ENCODE measurements at regions not wholly inside any gene's neighbourhood (a gene's known extent, or its start where the extent isn't known, plus 50 kb on each side); places are given as distances from the start of the nearest gene placed in this dataset.
"Not testable (repeated sequence)": the region's sequence is repeated elsewhere in the genome, so short reads cannot be mapped to it uniquely, and the experiment has no call there.

DNA sequence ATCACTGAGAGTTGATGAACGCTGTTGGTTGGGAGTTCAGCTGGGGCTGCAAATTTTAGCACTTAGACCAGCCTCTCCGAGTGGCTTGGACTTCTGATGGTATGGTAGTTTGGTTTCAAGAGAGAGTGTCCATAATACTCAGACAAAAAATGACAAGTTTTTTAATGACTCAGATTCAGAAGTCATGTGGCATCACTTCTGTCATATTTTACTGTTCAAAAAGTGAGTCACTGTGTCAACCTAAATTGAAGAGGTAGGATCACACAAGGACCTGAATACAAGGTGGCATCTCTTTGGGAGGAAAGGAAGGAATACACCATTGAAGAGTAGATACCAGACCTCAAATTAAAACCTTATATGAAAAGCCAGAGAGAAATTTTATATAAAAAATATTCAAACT, 99.1 kb upstream of the CHMP2B start:
- Mint-ChIP-seq H3K4me1 (ENCODE audit: low read depth) (no peaks in the 10 kb centered on the region), H3K4me3 (no peak overlapping the region), H3K36me3 (ENCODE audit: low read depth) (no peaks in the 10 kb centered on the region), H3K27me3 (ENCODE audit: low read depth) (no peaks in the 10 kb centered on the region), H3K27ac (no peak overlapping the region), H3K9me3 (no peaks in the 10 kb centered on the region)

DNA sequence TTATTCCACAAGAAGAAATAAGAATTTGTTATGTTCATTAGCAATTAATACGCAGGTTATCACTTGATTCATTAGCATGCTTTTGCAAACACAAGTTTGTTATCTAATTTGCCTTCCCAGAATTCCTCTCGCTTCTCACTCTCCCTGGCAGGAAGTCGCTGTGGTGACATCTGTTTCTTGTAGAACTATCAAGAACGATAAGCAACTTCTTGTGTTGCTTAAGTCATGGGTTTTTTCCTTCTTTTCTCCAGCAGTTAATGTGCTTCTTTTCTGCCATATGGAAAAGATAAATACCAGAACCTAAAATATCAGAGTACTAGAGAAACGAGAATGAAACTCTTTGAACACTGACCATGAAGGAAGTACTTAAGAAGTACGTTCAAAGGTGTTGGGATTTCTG, 99.8 kb upstream of the CHMP2B start:
- Mint-ChIP-seq H3K27me3 (ENCODE audit: low read depth) (no peaks in the 10 kb centered on the region), H3K36me3 (ENCODE audit: low read depth) (no peaks in the 10 kb centered on the region), H3K4me1 (ENCODE audit: low read depth) (no peaks in the 10 kb centered on the region), H3K4me3 (no peak overlapping the region), H3K9me3 (no peaks in the 10 kb centered on the region), H3K27ac (no peak overlapping the region)

DNA sequence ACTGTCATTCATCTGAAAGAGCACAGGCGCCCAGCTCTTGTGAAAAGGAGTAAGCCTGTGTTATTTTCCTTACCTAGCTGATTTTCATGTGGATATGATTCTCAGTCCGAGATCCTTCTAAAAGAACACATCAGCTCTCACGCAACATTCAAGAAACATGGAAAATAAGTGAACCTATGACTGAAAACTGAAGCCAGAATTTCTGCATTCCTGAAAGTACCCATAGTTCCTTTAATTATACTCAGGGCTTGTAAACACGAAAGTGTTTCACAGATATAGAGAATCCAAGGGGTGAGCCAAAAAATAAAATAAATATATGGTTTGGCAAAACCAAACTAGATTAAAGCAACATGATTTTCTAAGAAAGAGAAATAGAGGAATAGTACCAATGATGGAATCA, 100.8 kb upstream of the CHMP2B start:
- no peaks in the 10 kb centered on the region for H3K4me1 Mint-ChIP-seq (ENCODE audit: low read depth)
- no peaks in the 10 kb centered on the region for H3K27me3 Mint-ChIP-seq (ENCODE audit: low read depth)
- no peak overlapping the region for H3K4me3 Mint-ChIP-seq
- no peaks in the 10 kb centered on the region for H3K36me3 Mint-ChIP-seq (ENCODE audit: low read depth)
- no peaks in the 10 kb centered on the region for H3K9me3 Mint-ChIP-seq
- H3K27ac Mint-ChIP-seq = no peak overlapping the region

DNA sequence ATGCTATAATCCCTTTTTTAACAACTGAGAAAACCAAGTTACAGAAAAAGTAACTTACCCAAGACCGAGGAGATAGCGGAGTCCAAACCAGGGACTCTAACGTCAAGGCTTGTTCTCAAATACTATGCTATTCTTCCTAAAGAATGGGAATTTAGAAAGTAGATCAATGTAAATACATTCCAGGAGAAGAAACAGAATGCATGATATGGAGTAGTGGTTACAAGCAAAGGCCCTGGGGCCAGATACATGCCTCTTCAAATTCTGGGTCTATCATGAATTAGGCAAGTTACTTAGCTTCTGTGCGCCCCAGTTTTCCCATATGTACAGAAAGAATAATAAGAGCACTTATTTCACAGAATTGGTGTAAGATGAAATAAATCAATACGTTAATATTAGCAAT, 102.0 kb upstream of the CHMP2B start:
- no peaks in the 10 kb centered on the region for H3K36me3 Mint-ChIP-seq (ENCODE audit: low read depth)
- no peaks in the 10 kb centered on the region for H3K4me1 Mint-ChIP-seq (ENCODE audit: low read depth)
- H3K27me3 Mint-ChIP-seq (ENCODE audit: low read depth) = no peaks in the 10 kb centered on the region
- H3K27ac Mint-ChIP-seq = no peak overlapping the region
- H3K4me3 Mint-ChIP-seq = no peak overlapping the region
- H3K9me3 Mint-ChIP-seq = no peaks in the 10 kb centered on the region

DNA sequence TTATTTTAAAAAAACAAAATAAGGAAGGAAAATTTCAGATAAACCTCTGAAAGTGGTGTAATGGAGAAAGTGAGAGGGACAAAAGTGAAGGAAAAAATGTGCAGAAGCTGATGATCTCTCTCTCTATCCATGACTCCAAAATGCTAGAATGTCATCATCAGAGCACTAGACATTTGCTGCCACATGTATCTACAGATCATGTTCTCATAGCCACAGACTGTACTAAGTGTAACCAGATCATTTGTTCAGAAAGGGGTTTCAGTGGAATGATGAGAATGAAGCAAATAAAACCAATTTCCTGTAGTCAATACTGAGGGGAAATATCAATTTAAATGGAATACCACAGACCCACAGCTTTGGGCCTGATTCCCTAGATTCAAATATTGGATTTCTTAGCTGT, 104.3 kb upstream of the CHMP2B start:
- H3K4me3 Mint-ChIP-seq = no peak overlapping the region
- no peaks in the 10 kb centered on the region for H3K4me1 Mint-ChIP-seq (ENCODE audit: low read depth)
- H3K27ac Mint-ChIP-seq = no peak overlapping the region
- H3K36me3 Mint-ChIP-seq (ENCODE audit: low read depth) = no peaks in the 10 kb centered on the region
- H3K9me3 Mint-ChIP-seq = no peaks in the 10 kb centered on the region
- no peaks in the 10 kb centered on the region for H3K27me3 Mint-ChIP-seq (ENCODE audit: low read depth)

DNA sequence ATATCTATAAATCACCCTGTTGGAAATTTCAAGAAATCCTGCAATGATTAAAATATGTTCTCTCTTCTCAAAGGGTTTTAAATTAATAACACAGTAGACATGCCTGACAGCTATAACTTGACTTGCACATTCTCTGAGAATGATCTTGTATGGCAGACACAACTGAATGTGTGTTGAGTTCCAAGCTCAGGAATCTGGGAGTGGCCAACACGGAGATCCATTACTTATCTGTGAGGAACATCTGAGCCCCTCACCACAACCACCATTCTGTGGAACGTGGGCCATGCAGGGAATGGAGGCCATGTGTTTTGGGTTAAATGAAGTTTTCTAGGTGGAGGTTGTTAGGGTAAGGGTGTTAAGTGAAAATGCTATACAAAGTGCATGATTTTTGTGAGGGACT, 105.3 kb upstream of the CHMP2B start:
- Mint-ChIP-seq H3K36me3 (ENCODE audit: low read depth) (no peaks in the 10 kb centered on the region), H3K27ac (no peak overlapping the region), H3K27me3 (ENCODE audit: low read depth) (no peaks in the 10 kb centered on the region), H3K4me3 (no peak overlapping the region), H3K9me3 (no peaks in the 10 kb centered on the region), H3K4me1 (ENCODE audit: low read depth) (no peaks in the 10 kb centered on the region)

DNA sequence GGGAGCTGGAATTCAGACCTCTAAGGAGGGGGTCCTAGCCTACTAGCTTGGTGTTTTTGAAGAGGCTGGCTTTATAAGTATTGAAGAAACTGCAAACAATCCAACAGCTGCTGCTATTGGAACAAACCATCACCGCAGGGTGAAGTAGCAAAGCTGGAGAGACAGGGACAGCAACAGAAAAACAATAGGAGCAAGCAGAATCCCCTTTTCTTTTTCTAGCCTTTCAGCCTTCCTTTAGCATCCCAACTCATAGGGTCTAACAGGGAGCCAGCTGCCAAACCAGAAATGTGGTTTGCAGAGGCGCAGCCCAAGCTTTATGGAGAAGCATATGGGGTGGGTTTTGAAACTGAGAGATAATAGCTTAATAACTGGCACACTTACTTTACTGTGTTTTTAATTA, 106.2 kb upstream of the CHMP2B start:
- Mint-ChIP-seq H3K27ac (no peak overlapping the region), H3K4me3 (no peak overlapping the region), H3K9me3 (no peaks in the 10 kb centered on the region), H3K36me3 (ENCODE audit: low read depth) (no peaks in the 10 kb centered on the region), H3K4me1 (ENCODE audit: low read depth) (no peaks in the 10 kb centered on the region), H3K27me3 (ENCODE audit: low read depth) (no peaks in the 10 kb centered on the region)

DNA sequence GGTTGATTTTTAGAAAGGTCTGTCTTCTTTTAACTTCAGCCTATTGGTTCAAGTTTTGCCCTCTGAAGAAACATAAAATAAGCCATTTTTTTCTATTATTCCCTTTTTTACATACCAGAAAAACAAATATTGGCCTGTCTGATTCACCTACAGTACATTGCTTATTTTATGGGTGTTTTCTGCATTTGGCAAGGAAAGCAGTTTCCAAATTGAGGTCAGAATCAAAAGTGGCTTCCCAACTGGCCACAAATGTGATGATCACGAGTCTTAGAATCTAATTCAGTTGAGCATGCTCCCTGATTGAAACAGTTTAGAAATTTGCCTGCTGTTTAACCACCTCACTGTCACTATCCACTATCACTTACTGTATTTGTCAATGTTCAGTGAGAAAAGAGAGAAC, 106.9 kb upstream of the CHMP2B start:
- H3K36me3 Mint-ChIP-seq (ENCODE audit: low read depth) = no peaks in the 10 kb centered on the region
- no peaks in the 10 kb centered on the region for H3K4me1 Mint-ChIP-seq (ENCODE audit: low read depth)
- H3K4me3 Mint-ChIP-seq = no peak overlapping the region
- H3K27me3 Mint-ChIP-seq (ENCODE audit: low read depth) = no peaks in the 10 kb centered on the region
- no peak overlapping the region for H3K27ac Mint-ChIP-seq
- no peaks in the 10 kb centered on the region for H3K9me3 Mint-ChIP-seq

DNA sequence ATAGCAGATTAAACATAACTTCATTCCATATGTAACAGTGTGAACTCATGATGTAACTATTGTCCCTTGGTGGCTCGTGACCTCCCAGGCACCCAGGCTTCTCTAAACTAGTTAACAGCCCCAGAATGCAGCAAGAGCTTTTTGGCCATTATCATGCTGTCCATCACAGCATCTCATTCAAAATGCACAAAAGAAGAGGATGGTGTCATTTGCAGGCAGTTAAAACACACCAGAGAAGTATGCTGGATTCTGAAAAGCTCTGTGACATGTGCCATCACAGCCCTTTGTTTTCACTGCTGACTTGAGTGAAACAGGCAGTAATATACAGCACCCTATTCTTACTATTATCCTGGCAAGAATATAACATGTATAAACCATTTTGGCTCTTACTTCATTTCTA, 117.6 kb upstream of the CHMP2B start:
- H3K36me3 Mint-ChIP-seq (ENCODE audit: low read depth) = no peaks in the 10 kb centered on the region
- no peaks in the 10 kb centered on the region for H3K27me3 Mint-ChIP-seq (ENCODE audit: low read depth)
- H3K4me3 Mint-ChIP-seq = no peak overlapping the region
- no peaks in the 10 kb centered on the region for H3K4me1 Mint-ChIP-seq (ENCODE audit: low read depth)
- no peak overlapping the region for H3K27ac Mint-ChIP-seq
- no peaks in the 10 kb centered on the region for H3K9me3 Mint-ChIP-seq

DNA sequence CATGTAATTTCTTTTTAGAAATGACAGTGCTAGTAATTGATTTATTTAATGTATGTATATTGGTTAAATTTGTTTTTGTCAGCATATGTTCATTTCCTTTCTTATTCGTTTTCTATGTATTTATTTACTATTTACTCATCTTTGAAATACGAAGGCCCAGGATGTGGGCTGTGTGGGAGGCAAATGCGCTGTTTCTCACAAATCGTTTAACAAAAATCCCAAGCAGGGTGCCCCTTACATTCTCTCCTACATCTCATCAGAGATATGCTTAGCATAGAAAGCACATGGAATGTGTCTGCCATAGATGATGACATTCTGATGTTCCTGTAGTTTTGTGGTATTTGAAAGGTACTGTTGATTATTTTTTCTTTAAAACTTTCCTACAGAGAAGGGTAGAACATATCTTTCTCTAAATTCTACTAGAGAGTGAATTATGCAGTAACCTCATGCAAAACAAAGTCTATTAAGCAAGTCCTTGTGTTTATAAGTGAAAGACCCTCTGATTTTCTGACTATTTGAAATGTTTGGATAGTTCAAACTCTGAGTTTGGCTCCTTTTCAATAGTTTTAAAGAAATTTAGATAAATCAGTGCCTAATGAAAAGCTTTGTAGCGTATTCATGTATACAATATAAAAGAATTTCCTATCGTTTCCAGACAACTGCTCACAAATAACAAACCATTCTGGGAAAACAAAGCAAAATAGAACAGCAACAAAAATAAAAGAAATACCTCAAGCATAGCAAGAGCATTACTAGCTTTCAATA, 111.1 kb upstream of the VGLL3 start:
- Mint-ChIP-seq H3K27ac (no peak overlapping the region), H3K9me3 (no peaks in the 10 kb centered on the region), H3K4me3 (no peak overlapping the region), H3K27me3 (ENCODE audit: low read depth) (no peaks in the 10 kb centered on the region), H3K36me3 (ENCODE audit: low read depth) (no peaks in the 10 kb centered on the region), H3K4me1 (ENCODE audit: low read depth) (no peaks in the 10 kb centered on the region)

DNA sequence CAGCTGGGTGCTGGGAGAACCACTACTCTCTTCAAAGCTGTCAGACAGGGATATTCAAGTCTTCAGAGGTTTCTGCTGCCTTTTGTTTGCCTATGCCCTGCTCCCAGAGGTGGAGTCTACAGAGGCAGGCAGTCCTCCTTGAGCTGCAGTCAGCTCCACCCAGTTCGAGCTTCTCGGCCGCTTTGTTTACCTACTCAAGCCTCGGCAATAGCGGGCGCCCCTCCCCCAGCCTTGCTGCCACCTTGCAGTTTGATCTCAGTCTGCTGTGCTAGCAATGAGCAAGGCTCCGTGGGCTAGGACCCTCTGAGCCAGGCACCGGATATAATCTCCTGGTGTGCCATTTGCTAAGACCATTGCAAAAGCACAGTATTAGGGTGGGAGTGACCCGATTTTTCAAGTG, 106.8 kb upstream of the VGLL3 start:
- not testable (repeated sequence) for H3K9me3 Mint-ChIP-seq; H3K27me3 Mint-ChIP-seq (ENCODE audit: low read depth); H3K36me3 Mint-ChIP-seq (ENCODE audit: low read depth); H3K27ac Mint-ChIP-seq; H3K4me3 Mint-ChIP-seq; H3K4me1 Mint-ChIP-seq (ENCODE audit: low read depth)

DNA sequence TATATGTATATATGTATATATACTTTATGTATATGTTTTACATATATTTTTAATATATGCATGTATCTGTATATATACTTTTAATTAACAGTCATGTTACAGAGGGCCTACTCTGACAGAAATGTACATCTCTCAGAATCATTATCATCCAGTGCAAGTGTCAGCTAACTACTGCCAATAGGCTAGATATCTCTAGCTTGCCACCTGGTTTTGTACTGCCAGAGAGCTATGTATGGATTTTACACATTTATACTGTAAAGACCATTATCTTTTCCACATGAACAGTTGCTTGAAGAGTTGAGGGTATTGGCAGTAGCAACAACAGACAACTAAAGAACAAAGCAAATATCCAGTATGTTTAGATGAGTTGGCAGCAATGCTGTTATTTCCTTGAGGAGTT, 99.7 kb upstream of the VGLL3 start:
- peaks cover 5% of the 10 kb centered on the region for H3K27me3 Mint-ChIP-seq (ENCODE audit: low read depth)
- H3K9me3 Mint-ChIP-seq = no peaks in the 10 kb centered on the region
- no peaks in the 10 kb centered on the region for H3K36me3 Mint-ChIP-seq (ENCODE audit: low read depth)
- H3K4me3 Mint-ChIP-seq = no peak overlapping the region
- no peak overlapping the region for H3K27ac Mint-ChIP-seq
- peaks cover 12% of the 10 kb centered on the region for H3K4me1 Mint-ChIP-seq (ENCODE audit: low read depth)

DNA sequence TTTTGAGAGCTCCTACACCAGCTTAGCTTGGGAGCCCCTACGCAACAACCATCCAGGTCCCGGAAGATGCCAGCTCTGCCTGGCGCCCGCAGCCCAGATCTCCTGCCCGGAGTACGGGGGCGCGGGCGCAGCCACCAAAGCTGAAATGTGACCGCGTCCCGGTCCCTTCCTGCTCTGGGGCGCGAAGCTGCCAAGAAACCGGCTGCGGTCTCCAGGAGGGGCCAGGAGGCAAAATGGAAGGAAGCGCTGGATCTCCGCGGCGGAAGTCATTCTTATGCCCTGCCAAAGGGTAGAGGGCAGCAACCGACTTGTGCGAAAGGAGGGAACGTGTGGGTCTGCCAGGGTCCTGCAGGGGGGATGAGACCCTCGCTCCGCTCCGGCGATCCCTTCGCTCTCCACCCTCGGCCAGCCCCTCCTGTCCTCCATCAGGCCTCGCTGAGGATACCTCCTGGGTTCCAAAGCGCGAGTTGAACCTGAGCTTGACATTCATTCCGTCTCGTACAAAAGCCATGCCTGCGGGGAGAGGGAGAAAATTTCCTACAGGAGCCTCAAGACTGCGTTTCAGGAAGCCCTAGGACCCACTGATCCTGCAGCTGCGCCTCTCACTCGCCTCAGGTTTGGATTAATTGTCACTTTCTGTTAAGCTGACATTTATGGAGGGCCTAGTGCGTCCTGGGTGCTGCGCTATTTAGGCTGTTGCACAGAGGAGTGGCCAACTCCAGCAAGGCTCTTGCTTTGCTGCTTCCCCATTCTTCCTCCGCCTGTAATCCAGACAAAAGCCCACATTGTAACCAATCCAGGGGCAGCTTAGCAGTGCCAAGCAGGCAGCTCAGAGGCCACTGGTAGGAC, 98.3 kb upstream of the VGLL3 start:
- Mint-ChIP-seq H3K4me3 (peak overlapping the region; percentile 82), H3K9me3 (no peaks in the 10 kb centered on the region), H3K27me3 (ENCODE audit: low read depth) (peaks cover 5% of the 10 kb centered on the region), H3K36me3 (ENCODE audit: low read depth) (no peaks in the 10 kb centered on the region), H3K27ac (peak overlapping the region; percentile 36), H3K4me1 (ENCODE audit: low read depth) (peaks cover 20% of the 10 kb centered on the region)

DNA sequence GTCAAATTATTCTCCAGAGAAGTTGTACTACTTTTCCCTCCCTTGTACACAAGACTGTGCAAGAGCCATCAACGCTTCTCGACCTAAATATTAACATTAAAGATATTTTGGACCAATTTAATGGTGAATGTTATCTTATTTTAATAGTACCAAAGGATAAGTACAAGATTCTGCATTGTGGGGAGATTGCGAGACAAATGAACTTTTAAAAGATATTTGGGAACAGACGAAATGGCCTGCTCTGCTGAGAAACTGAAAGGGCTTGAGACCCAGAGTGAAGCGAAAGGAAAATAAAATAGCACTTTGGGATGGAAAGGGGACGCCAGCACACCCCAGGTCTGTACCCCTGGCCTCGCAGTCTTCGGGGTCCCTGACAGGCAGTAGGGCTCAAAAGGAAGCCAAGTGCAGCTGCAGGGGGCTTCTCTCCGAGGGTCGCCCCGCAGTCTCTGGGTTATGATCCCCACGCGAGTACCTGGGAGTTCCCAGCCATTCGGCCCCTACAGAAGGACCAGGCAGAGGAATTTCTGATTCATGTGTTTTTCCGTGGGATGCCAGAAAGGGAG, 97.6 kb upstream of the VGLL3 start:
- no peaks in the 10 kb centered on the region for H3K36me3 Mint-ChIP-seq (ENCODE audit: low read depth)
- peaks cover 5% of the 10 kb centered on the region for H3K27me3 Mint-ChIP-seq (ENCODE audit: low read depth)
- peak overlapping the region; percentile 82 for H3K4me3 Mint-ChIP-seq

DNA sequence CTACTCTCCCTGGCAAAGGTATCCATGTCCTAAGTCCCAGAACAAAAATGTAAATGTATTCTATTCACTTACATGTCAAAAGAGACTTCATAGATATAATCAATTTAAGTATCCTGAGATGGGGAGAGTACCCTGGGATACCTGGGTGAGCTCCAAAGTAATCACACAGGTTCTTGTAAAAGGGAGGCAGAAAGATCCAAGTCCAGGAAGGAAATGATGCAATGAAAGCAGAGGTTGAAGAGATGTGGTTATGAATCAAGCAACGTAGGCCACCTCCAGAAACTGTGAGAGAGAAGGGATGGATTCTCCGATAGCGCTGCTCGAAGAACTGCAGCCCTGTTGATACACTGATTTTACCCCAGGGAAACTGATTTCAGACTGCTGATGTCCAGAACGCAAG, 93.9 kb upstream of the VGLL3 start:
- peaks cover 5% of the 10 kb centered on the region for H3K27me3 Mint-ChIP-seq (ENCODE audit: low read depth)
- no peaks in the 10 kb centered on the region for H3K9me3 Mint-ChIP-seq
- no peak overlapping the region for H3K4me3 Mint-ChIP-seq
- peaks cover 18% of the 10 kb centered on the region for H3K4me1 Mint-ChIP-seq (ENCODE audit: low read depth)
- no peaks in the 10 kb centered on the region for H3K36me3 Mint-ChIP-seq (ENCODE audit: low read depth)
- no peak overlapping the region for H3K27ac Mint-ChIP-seq

More for the DNA sequence above, 97.6 kb upstream of the VGLL3 start:
- peaks cover 20% of the 10 kb centered on the region for H3K4me1 Mint-ChIP-seq (ENCODE audit: low read depth)
- H3K9me3 Mint-ChIP-seq = no peaks in the 10 kb centered on the region
- peak overlapping the region; percentile 31 for H3K27ac Mint-ChIP-seq
